ENCODE measurements at regions not wholly inside any gene's neighbourhood (a gene's known extent, or its start where the extent isn't known, plus 50 kb on each side); places are given as distances from the start of the nearest gene placed in this dataset.

- H3K36me3 ChIP-seq = no peaks in the 10 kb centered on the region
- no peaks in the 10 kb centered on the region for H3K27me3 ChIP-seq
- no peak overlapping the region for H3K27ac ChIP-seq
- 91 to 92% methylated on average over 14 to 18 of the region's 18 CpGs for WGBS, 2 donors
- H3K4me3 ChIP-seq = no peak overlapping the region
- ATAC-seq (ENCODE audit: low FRiP score in 2 of 2) = peak in 1 of 2 donors; percentile 63
- TF ChIP-seq POLR2A (IDR thresholded peaks at IDR 0.05) (no peak), CTCF (IDR thresholded peaks at IDR 0.05) (no peak), POLR2AphosphoS5 (IDR thresholded peaks at IDR 0.05) (no peak), EP300 (IDR thresholded peaks at IDR 0.05) (no peak)
- H3K9me3 ChIP-seq = peaks cover 0 to 6% (median 0%) of the 10 kb centered on the region in 4 donors
- H3K4me1 ChIP-seq = no peaks in the 10 kb centered on the region
- DNase-seq = peak in 1 of 2 donors; percentile 60
Observed at GRCh38 chr10:107545717-107546116, 381.2 kb upstream of the SORCS1 start.

- Histone ChIP-seq H3K27ac (no peak overlapping the region), H3K4me3 (no peak overlapping the region), H3K36me3 (no peaks in the 10 kb centered on the region), H3K9me3 (peaks cover 0 to 6% (median 0%) of the 10 kb centered on the region in 4 donors), H3K27me3 (no peaks in the 10 kb centered on the region), H3K4me1 (no peaks in the 10 kb centered on the region)
- ATAC-seq (ENCODE audit: low FRiP score in 2 of 2) (peak; percentile 23 to 26), DNase-seq (peak in 1 of 2 donors; percentile 45)
- TF ChIP-seq CTCF (IDR thresholded peaks at IDR 0.05) (no peak), POLR2A (IDR thresholded peaks at IDR 0.05) (no peak), EP300 (IDR thresholded peaks at IDR 0.05) (no peak), POLR2AphosphoS5 (IDR thresholded peaks at IDR 0.05) (no peak)
- WGBS, 2 donors = 84 to 91% methylated on average over 13 to 14 of the region's 14 CpGs
Observed at GRCh38 chr10:107544706-107545520, 380.4 kb upstream of the SORCS1 start.

- H3K27me3 ChIP-seq = no peaks in the 10 kb centered on the region
- no peaks in the 10 kb centered on the region for H3K4me1 ChIP-seq
- DNase-seq = no peak
- TF ChIP-seq POLR2AphosphoS5 (IDR thresholded peaks at IDR 0.05) (no peak), CTCF (IDR thresholded peaks at IDR 0.05) (no peak), EP300 (IDR thresholded peaks at IDR 0.05) (no peak), POLR2A (IDR thresholded peaks at IDR 0.05) (no peak)
- ATAC-seq (ENCODE audit: low FRiP score in 2 of 2) = no peak
- H3K36me3 ChIP-seq = no peaks in the 10 kb centered on the region
- H3K9me3 ChIP-seq = peaks cover 0 to 6% (median 0%) of the 10 kb centered on the region in 4 donors
- H3K4me3 ChIP-seq = no peak overlapping the region
- H3K27ac ChIP-seq = no peak overlapping the region
- 67 to 68% methylated on average over 5 of the region's 5 CpGs for WGBS, 2 donors
Observed at GRCh38 chr10:107542607-107543006, 378.1 kb upstream of the SORCS1 start.

- peaks cover 0 to 6% (median 0%) of the 10 kb centered on the region in 4 donors for H3K9me3 ChIP-seq
- H3K4me3 ChIP-seq = no peak overlapping the region
- H3K36me3 ChIP-seq = no peaks in the 10 kb centered on the region
- 77 to 80% methylated on average over 1 of the region's 1 CpG for WGBS, 2 donors
- TF ChIP-seq POLR2A (IDR thresholded peaks at IDR 0.05) = no peak
- no peak for TF ChIP-seq EP300 (IDR thresholded peaks at IDR 0.05)
- no peak for TF ChIP-seq CTCF (IDR thresholded peaks at IDR 0.05)
- no peak for TF ChIP-seq POLR2AphosphoS5 (IDR thresholded peaks at IDR 0.05)
- H3K27ac ChIP-seq = no peak overlapping the region
- ATAC-seq (ENCODE audit: low FRiP score in 2 of 2) (no peak), DNase-seq (no peak)
- H3K4me1 ChIP-seq = no peaks in the 10 kb centered on the region
- H3K27me3 ChIP-seq = no peaks in the 10 kb centered on the region
Observed at GRCh38 chr10:107542016-107542415, 377.5 kb upstream of the SORCS1 start.

- DNase-seq (no peak), ATAC-seq (ENCODE audit: low FRiP score in 2 of 2) (no peak)
- 91 to 95% methylated on average over 1 of the region's 1 CpG for WGBS, 2 donors
- Histone ChIP-seq H3K27ac (no peak overlapping the region), H3K9me3 (peaks cover 0 to 6% (median 0%) of the 10 kb centered on the region in 4 donors), H3K27me3 (no peaks in the 10 kb centered on the region), H3K36me3 (no peaks in the 10 kb centered on the region), H3K4me3 (no peak overlapping the region), H3K4me1 (no peaks in the 10 kb centered on the region)
- no peak for TF ChIP-seq POLR2A (IDR thresholded peaks at IDR 0.05)
- TF ChIP-seq EP300 (IDR thresholded peaks at IDR 0.05) = no peak
- no peak for TF ChIP-seq POLR2AphosphoS5 (IDR thresholded peaks at IDR 0.05)
- no peak for TF ChIP-seq CTCF (IDR thresholded peaks at IDR 0.05)
Observed at GRCh38 chr10:107540981-107541380, 376.5 kb upstream of the SORCS1 start.

All from upper lobe of left lung (tissue), 6 donors.